GM13977 (cell line): ENCODE measurements at regions not wholly inside any gene's neighbourhood (a gene's known extent, or its start where the extent isn't known, plus 50 kb on each side); places are given as distances from the start of the nearest gene placed in this dataset.

ENCODE experiments used
- DNase-seq: peaks from one replicate; pipeline ENCODE4 v3.0.0; 2012; ENCODE audit warnings: low spot score
- in situ Hi-C: fragments of 300-500 bp; cut with MboI; formaldehyde crosslinking; loops from one replicate; pipeline ENCODE4 v1.12.0; 2022; ENCODE audit warnings: low sequenced_read_pairs, low pct_unique_long_range_greater_than_20kb, mixed read lengths, inconsistent platforms; ENCODE audit not compliant: unreplicated experiment
- TF ChIP-seq, protein P1 (sequence below): IDR thresholded peaks from 2 replicates; pipeline ENCODE4 v1.5.1; 2012; ENCODE audit warnings: mild to moderate bottlenecking, control low read depth; ENCODE audit not compliant: insufficient read depth; ENCODE audit errors: extremely low read depth, missing control alignments

DNA sequence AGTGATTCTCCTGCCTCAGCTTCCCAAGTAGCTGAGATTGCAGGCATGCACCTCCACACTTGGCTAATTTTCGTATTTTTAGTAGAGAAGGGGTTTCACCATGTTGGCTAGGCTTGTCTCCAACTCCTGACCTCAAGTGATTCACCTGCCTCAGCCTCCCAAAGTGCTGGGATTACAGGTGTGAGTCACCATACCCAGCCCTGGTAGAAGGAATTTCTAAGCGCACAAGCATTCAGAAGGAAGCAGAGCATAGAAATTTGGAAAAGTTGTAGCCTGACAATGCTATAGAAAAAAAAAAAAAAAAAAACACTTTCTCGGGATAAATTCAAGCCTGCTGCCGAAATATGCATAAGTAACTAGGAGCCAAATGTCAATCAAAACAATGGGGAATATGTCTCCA, 249.4 kb downstream of the GRB14 start:
- in situ Hi-C loops = no loop called here
- TF ChIP-seq, protein P1, sequence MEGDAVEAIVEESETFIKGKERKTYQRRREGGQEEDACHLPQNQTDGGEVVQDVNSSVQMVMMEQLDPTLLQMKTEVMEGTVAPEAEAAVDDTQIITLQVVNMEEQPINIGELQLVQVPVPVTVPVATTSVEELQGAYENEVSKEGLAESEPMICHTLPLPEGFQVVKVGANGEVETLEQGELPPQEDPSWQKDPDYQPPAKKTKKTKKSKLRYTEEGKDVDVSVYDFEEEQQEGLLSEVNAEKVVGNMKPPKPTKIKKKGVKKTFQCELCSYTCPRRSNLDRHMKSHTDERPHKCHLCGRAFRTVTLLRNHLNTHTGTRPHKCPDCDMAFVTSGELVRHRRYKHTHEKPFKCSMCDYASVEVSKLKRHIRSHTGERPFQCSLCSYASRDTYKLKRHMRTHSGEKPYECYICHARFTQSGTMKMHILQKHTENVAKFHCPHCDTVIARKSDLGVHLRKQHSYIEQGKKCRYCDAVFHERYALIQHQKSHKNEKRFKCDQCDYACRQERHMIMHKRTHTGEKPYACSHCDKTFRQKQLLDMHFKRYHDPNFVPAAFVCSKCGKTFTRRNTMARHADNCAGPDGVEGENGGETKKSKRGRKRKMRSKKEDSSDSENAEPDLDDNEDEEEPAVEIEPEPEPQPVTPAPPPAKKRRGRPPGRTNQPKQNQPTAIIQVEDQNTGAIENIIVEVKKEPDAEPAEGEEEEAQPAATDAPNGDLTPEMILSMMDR = no peak
- no peak for DNase-seq

DNA sequence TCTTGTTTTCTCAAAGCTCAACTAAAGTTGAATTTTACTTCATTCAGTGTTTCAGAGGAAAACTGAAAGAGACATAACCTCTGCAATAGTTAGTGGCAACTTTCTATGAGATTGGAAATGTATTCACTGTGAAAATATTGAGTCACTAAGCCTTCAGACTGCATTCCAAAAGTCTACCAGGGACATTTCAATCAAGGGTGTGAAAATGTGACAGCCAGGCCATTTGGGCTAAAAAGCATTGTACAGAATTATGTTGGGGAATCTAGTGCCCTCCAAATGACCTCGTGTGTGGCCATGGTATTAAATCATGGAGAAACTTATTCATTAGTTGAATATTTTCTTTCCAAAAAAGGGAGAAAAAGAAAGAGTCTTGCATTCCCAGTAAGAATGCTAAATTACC, 251.9 kb downstream of the GRB14 start:
- no peak for DNase-seq
- in situ Hi-C loops = no loop called here
- TF ChIP-seq, protein P1 = no peak

DNA sequence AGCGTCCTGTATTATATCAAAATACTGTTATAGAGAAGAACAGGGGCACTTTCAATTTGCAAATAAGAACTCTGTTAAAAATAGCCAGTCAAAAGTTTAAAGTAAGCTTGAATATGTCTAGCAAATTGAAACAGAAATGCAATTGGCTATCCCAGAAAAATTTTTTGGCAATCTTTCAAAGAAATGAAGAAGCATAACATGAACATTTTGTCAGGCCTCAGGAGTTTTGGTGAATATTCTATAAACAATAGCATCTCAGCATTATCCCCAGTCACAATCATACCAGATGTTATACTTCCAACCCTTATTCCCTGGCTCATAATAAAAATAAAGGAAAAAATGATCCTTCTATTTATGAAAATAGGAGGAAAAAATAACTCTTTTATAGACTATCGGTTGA, 252.4 kb downstream of the GRB14 start:
- DNase-seq = no peak
- in situ Hi-C loops = no loop called here
- TF ChIP-seq, protein P1 = no peak

DNA sequence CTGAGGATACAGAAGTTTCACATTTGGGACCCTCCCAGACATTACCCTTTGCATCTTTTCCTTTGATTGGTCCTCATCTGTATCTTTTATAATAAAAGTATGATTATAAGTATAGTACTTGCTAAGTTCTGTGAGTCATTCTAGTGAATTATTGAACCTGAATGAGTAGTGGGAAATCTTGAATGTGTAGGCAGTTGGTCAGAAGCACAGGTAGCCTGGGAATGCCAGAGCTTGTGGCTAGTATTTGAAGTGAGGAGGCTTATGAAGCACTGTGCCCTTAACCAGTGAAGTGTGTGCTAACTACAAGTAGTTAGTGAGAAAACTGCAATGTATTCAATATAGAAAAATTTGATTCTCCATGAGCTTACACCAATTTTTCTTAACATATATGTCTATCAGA, 257.6 kb downstream of the GRB14 start:
- no peak for DNase-seq
- in situ Hi-C loops = no loop called here
- TF ChIP-seq, protein P1 = no peak

DNA sequence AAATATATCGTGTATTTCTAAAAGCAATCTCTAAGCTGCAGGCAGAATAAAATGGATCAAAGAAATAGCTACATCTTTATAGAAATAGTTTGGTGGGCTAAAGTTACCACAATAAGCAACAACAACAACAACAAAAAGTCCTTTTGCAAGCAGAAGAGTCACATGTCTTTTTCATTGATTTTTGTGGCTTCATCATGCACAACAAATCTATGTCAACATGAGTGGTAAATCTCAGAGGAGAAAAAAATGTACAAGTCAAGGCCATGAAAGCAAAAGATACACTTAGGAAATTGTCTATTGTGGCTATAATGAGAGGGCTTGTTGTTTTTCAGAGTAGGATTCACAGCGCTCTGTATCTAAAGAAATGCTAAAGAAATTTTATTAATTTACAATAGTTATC, 269.7 kb downstream of the GRB14 start:
- in situ Hi-C loops = no loop called here
- TF ChIP-seq, protein P1 = no peak
- no peak for DNase-seq

DNA sequence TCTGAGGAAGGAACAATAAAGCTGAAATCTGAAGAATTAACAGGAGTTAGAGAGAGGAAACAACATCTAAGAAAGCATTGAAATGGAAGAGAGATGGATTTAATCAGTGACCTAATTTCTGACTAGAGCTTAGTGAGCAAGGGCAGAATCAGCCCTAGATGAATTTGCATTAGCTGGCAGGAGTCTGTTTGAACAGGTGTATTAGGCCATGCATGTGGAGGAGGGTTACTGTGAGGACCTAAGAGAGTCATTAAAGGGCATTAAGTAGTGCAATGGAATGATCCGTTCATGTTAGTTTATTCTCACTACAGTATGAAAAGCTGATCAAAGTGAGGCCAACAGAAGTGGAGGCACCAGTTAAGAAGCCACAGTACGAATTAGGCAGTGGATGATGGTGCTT, 285.3 kb downstream of the GRB14 start:
- DNase-seq = no peak
- in situ Hi-C loops = no loop called here
- TF ChIP-seq, protein P1 = no peak

DNA sequence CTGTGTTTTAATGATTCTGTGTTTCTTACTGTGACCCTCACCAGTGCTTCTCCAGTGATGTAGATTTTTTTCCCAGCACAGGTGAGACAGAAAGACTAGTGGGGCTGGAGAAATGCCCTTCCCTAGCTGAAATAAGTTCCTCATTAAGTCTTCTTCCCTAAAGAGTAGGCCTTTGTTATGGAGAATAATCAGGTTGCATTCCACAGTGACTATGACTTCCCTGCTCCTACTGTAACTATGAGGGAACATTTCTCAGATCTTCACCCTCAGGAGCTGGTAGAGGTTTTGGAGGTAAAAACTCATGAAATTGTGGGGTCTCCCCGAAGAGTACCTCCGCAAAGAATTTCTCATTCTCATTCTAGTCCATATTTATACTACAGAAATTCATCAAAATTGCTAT, 286.2 kb downstream of the GRB14 start:
- in situ Hi-C loops = no loop called here
- TF ChIP-seq, protein P1 = no peak
- DNase-seq = no peak
